Adrenal gland (tissue), 5 donors: ENCODE measurements at regions not wholly inside any gene's neighbourhood (a gene's known extent, or its start where the extent isn't known, plus 50 kb on each side); places are given as distances from the start of the nearest gene placed in this dataset.

ENCODE experiments used
- POLR2A ChIP-seq, 2 donors: fragments of 450-650 bp; IDR thresholded peaks; one replicate each; pipeline ENCODE4 v1.6.1; 2017; ENCODE audit warnings: antibody characterized with exemption in 2 of 2, mild to moderate bottlenecking in 2 of 2, moderate library complexity in 1 of 2
- TF ChIP-seq, protein P1 (sequence below), 6 experiments: fragments of 450-650 bp in 4 of 6; fragments of 200-600 bp in 2 of 6; sonication (generic) in 1 of 6; IDR thresholded peaks; 1 replicate in 5 of 6; 2 replicates in 1 of 6; pipeline versions ENCODE4 v1.5.1 to v1.8.0; 2016 to 2021; ENCODE audit warnings: antibody characterized with exemption in 6 of 6, mild to moderate bottlenecking in 2 of 6, moderate library complexity in 1 of 6
- donor health status: DM: no; HTN: no; CAD: no.

DNA sequence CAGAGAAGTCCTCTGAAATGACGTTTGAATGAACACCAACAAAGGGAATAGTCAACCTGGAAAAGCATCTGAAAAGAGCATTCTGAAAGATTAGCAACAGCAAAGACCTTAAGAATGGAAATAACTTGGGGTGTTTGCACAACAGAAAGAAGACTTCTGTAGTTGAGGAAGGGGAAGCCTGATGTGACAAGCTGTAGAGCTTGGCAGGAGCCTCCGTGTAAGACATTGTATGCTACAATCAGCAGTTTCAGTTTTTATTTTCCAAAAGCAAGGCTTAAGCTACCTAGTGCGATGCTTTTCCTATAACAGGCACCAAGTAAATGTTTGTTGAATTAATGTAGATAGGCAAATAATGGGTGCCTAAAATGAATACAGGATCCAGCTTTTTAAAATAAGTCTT, 484.0 kb downstream of the SPRY1 start:
- TF ChIP-seq, protein P1, sequence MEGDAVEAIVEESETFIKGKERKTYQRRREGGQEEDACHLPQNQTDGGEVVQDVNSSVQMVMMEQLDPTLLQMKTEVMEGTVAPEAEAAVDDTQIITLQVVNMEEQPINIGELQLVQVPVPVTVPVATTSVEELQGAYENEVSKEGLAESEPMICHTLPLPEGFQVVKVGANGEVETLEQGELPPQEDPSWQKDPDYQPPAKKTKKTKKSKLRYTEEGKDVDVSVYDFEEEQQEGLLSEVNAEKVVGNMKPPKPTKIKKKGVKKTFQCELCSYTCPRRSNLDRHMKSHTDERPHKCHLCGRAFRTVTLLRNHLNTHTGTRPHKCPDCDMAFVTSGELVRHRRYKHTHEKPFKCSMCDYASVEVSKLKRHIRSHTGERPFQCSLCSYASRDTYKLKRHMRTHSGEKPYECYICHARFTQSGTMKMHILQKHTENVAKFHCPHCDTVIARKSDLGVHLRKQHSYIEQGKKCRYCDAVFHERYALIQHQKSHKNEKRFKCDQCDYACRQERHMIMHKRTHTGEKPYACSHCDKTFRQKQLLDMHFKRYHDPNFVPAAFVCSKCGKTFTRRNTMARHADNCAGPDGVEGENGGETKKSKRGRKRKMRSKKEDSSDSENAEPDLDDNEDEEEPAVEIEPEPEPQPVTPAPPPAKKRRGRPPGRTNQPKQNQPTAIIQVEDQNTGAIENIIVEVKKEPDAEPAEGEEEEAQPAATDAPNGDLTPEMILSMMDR (IDR thresholded peaks at IDR 0.05) = no peak
- no peak for TF ChIP-seq POLR2A (IDR thresholded peaks at IDR 0.05)
